Motor neuron (in vitro differentiated cells): ENCODE measurements at regions not wholly inside any gene's neighbourhood (a gene's known extent, or its start where the extent isn't known, plus 50 kb on each side); places are given as distances from the start of the nearest gene placed in this dataset.

Experiments used
- ATAC-seq, 8 experiments: fragments of 200-7000 bp; cut with Tn5 transposase; replicated peaks in 6 of 8; 2 replicates each; pipeline ENCODE4 v1.8.0; 2021; ENCODE audit warnings: mild to moderate bottlenecking in 8 of 8, moderate library complexity in 8 of 8
- H3K27ac ChIP-seq, 2 donors: fragments of 250-450 bp; sonication (Bioruptor Pico); 2 replicates each; pipeline ENCODE4 v1.9.0; 2021; ENCODE audit warnings: antibody characterized with exemption in 2 of 2, mild to moderate bottlenecking in 2 of 2, moderate library complexity in 1 of 2
- H3K4me1 ChIP-seq, 2 donors: fragments of 250-450 bp; sonication (Bioruptor Pico); replicated peaks in 1 of 2; 2 replicates each; pipeline ENCODE4 v1.6.1; 2021; ENCODE audit warnings: antibody characterized with exemption in 2 of 2, mild to moderate bottlenecking in 2 of 2, moderate library complexity in 1 of 2
- H3K4me3 ChIP-seq, 5 donors: fragments of 250-450 bp; sonication (Bioruptor Pico); 2 replicates each; pipeline ENCODE4 v1.9.0; 2021; ENCODE audit warnings: antibody characterized with exemption in 5 of 5, mild to moderate bottlenecking in 5 of 5, moderate library complexity in 4 of 5
- WGBS, 10 experiments: fragments of 450-650 bp; shearing (Covaris generic); methylation state at CpG; one replicate each; pipeline ENCODE4 v1.0.0; 2022; 5-methylcytosine and 5-hydroxymethylcytosine counted together
- in situ Hi-C, 9 experiments: fragments of 400-800 bp; cut with MboI; loops; one replicate each; pipeline ENCODE4 v1.15.0; 2021; ENCODE audit warnings: low sequenced_read_pairs in 9 of 9, low pct_unique_long_range_greater_than_20kb in 2 of 9; ENCODE audit not compliant: unreplicated experiment in 9 of 9

- H3K4me3 ChIP-seq, result no peak overlapping the region
- in situ Hi-C loops, result no loop called here
- ATAC-seq, result no peak
- H3K27ac ChIP-seq, result no peak overlapping the region
- 42 to 94% (median 86%) methylated on average over 1 to 3 of the region's 3 CpGs; no CpG with 5 or more reads in 3 of the 10 experiments for WGBS, 10 experiments
- no peaks in the 10 kb centered on the region for H3K4me1 ChIP-seq
Measured at GRCh38 chr7:121456785-121457359, 60.8 kb upstream of the FAM3C start.

- in situ Hi-C loops, result no loop called here
- ATAC-seq, result no peak
- Histone ChIP-seq H3K27ac (no peak overlapping the region), H3K4me3 (no peak overlapping the region), H3K4me1 (no peaks in the 10 kb centered on the region)
- 33 to 78% (median 60%) methylated on average over 1 of the region's 1 CpG; no CpG with 5 or more reads in 7 of the 10 experiments for WGBS, 10 experiments
Measured at GRCh38 chr7:121456015-121456414, 59.9 kb upstream of the FAM3C start.

GRCh38 chr7:121452389-121452788 is 56.3 kb upstream of the FAM3C start:
- no peak for ATAC-seq
- Histone ChIP-seq H3K4me1 (no peaks in the 10 kb centered on the region), H3K27ac (no peak overlapping the region), H3K4me3 (no peak overlapping the region)
- in situ Hi-C loops, result no loop called here

GRCh38 chr7:121451367-121452094 is 55.4 kb upstream of the FAM3C start:
- ATAC-seq, result no peak
- in situ Hi-C loops, result no loop called here
- Histone ChIP-seq H3K4me1 (no peaks in the 10 kb centered on the region), H3K4me3 (no peak overlapping the region), H3K27ac (no peak overlapping the region)
- 76 to 100% (median 85%) methylated on average over 2 to 5 of the region's 5 CpGs for WGBS, 10 experiments

GRCh38 chr7:121450631-121451198 is 54.6 kb upstream of the FAM3C start:
- WGBS, 10 experiments, result 17 to 100% (median 70%) methylated on average over 1 to 2 of the region's 2 CpGs
- no peak overlapping the region for H3K27ac ChIP-seq
- no peak overlapping the region for H3K4me3 ChIP-seq
- H3K4me1 ChIP-seq, result no peaks in the 10 kb centered on the region
- no peak for ATAC-seq
- in situ Hi-C loops, result no loop called here

- Histone ChIP-seq H3K27ac (no peak overlapping the region), H3K4me1 (no peaks in the 10 kb centered on the region), H3K4me3 (no peak overlapping the region)
- in situ Hi-C loops, result no loop called here
- WGBS, 10 experiments, result 0 to 100% (median 95%) methylated on average over 1 of the region's 1 CpG; no CpG with 5 or more reads in 1 of the 10 experiments
- peak in 1 of 8 experiments; percentile 44 for ATAC-seq
Measured at GRCh38 chr7:121449735-121450240, 53.7 kb upstream of the FAM3C start.

GRCh38 chr7:121449329-121449728 is 53.2 kb upstream of the FAM3C start:
- Histone ChIP-seq H3K27ac (no peak overlapping the region), H3K4me1 (no peaks in the 10 kb centered on the region), H3K4me3 (no peak overlapping the region)
- peak in 4 of 8 experiments; percentile 37 to 100 (median 57) for ATAC-seq
- 37 to 100% (median 91%) methylated on average over 1 to 3 of the region's 3 CpGs for WGBS, 10 experiments
- in situ Hi-C loops, result no loop called here

GRCh38 chr7:121448429-121448828 is 52.3 kb upstream of the FAM3C start:
- no peak overlapping the region for H3K4me3 ChIP-seq
- in situ Hi-C loops, result no loop called here
- no peak overlapping the region for H3K27ac ChIP-seq
- 79 to 98% (median 96%) methylated on average over 2 to 10 of the region's 11 CpGs for WGBS, 10 experiments
- H3K4me1 ChIP-seq, result no peaks in the 10 kb centered on the region
- ATAC-seq, result no peak

- peak in 2 of 8 experiments; percentile 30 to 40 for ATAC-seq
- H3K27ac ChIP-seq, result no peak overlapping the region
- H3K4me1 ChIP-seq, result no peaks in the 10 kb centered on the region
- no peak overlapping the region for H3K4me3 ChIP-seq
- WGBS, 10 experiments, result 3 to 71% (median 55%) methylated on average over 1 to 4 of the region's 4 CpGs
- in situ Hi-C loops, result no loop called here
Measured at GRCh38 chr7:121447911-121448300, 51.8 kb upstream of the FAM3C start.

GRCh38 chr7:121447243-121447910 is 51.3 kb upstream of the FAM3C start:
- in situ Hi-C loops, result no loop called here
- no peak overlapping the region for H3K27ac ChIP-seq
- H3K4me1 ChIP-seq, result no peaks in the 10 kb centered on the region
- peak in 2 of 8 experiments; percentile 84 to 86 for ATAC-seq
- 0 to 100% (median 82%) methylated on average over 1 to 2 of the region's 2 CpGs; no CpG with 5 or more reads in 1 of the 10 experiments for WGBS, 10 experiments
- H3K4me3 ChIP-seq, result no peak overlapping the region

- no peak overlapping the region for H3K27ac ChIP-seq
- in situ Hi-C loops, result no loop called here
- no peak overlapping the region for H3K4me3 ChIP-seq
- peak in 1 of 8 experiments; percentile 14 for ATAC-seq
- 44 to 100% (median 80%) methylated on average over 1 to 5 of the region's 5 CpGs; no CpG with 5 or more reads in 1 of the 10 experiments for WGBS, 10 experiments
- H3K4me1 ChIP-seq, result no peaks in the 10 kb centered on the region
Measured at GRCh38 chr7:121446526-121446925, 50.4 kb upstream of the FAM3C start.
